Coronary artery (tissue), 2 donors: ENCODE measurements at regions not wholly inside any gene's neighbourhood (a gene's known extent, or its start where the extent isn't known, plus 50 kb on each side); places are given as distances from the start of the nearest gene placed in this dataset.

ENCODE experiments used
- DNase-seq: peaks from one replicate; pipeline ENCODE4 v3.0.0-alpha.2; 2017; ENCODE audit warnings: low spot score
- H3K27ac ChIP-seq, 2 donors: fragments of 200-600 bp; sonication (generic); one replicate each; pipeline ENCODE4 v1.5.1; 2016 to 2019
- H3K4me3 ChIP-seq: fragments of 200-600 bp; sonication (generic); 2 replicates; pipeline ENCODE4 v1.5.1; 2016; ENCODE audit warnings: mild to moderate bottlenecking, moderate library complexity
- CTCF ChIP-seq: fragments of 200-600 bp; sonication (generic); IDR thresholded peaks from one replicate; pipeline ENCODE4 v1.5.1; 2019; ENCODE audit warnings: antibody characterized with exemption

- DNase-seq: no peak
- no peak overlapping the region for H3K4me3 ChIP-seq
- no peak overlapping the region for H3K27ac ChIP-seq
- no peak for TF ChIP-seq CTCF
Measured at GRCh38 chr13:106433066-106433465, 102.4 kb downstream of the EFNB2 start.

- no peak overlapping the region for H3K27ac ChIP-seq
- no peak overlapping the region for H3K4me3 ChIP-seq
- no peak for DNase-seq
- TF ChIP-seq CTCF: no peak
Measured at GRCh38 chr13:106432636-106433035, 102.8 kb downstream of the EFNB2 start.

- Histone ChIP-seq H3K27ac (no peak overlapping the region), H3K4me3 (no peak overlapping the region)
- no peak for DNase-seq
- no peak for TF ChIP-seq CTCF
Measured at GRCh38 chr13:106426909-106427308, 108.6 kb downstream of the EFNB2 start.

GRCh38 chr13:106425661-106426060 lies 109.8 kb downstream of the EFNB2 start:
- Histone ChIP-seq H3K4me3 (no peak overlapping the region), H3K27ac (no peak overlapping the region)
- no peak for DNase-seq
- no peak for TF ChIP-seq CTCF

- Histone ChIP-seq H3K4me3 (no peak overlapping the region), H3K27ac (no peak overlapping the region)
- DNase-seq: no peak
- no peak for TF ChIP-seq CTCF
Measured at GRCh38 chr13:106424805-106425204, 110.7 kb downstream of the EFNB2 start.

- Histone ChIP-seq H3K4me3 (no peak overlapping the region), H3K27ac (no peak overlapping the region)
- no peak for DNase-seq
- TF ChIP-seq CTCF: no peak
Measured at GRCh38 chr13:106423530-106423929, 111.9 kb downstream of the EFNB2 start.

- no peak for TF ChIP-seq CTCF
- Histone ChIP-seq H3K27ac (no peak overlapping the region), H3K4me3 (no peak overlapping the region)
- DNase-seq: no peak
Measured at GRCh38 chr13:106418556-106418955, 116.9 kb downstream of the EFNB2 start.
